GM18868 (cell line): ENCODE measurements at regions not wholly inside any gene's neighbourhood (a gene's known extent, or its start where the extent isn't known, plus 50 kb on each side); places are given as distances from the start of the nearest gene placed in this dataset.
"Not testable (repeated sequence)": the region's sequence is repeated elsewhere in the genome, so short reads cannot be mapped to it uniquely, and the experiment has no call there.

Experiments used
- ATAC-seq: cut with Tn5 transposase; IDR thresholded peaks from one replicate; pipeline ENCODE4 v1.9.1; 2021; ENCODE audit warnings: mild to moderate bottlenecking, moderate library complexity; ENCODE audit not compliant: unreplicated experiment

GRCh38 chr12:38157933-38158401 lies 158.6 kb upstream of the ALG10B start:
- no peak for ATAC-seq

GRCh38 chr12:38158428-38159091 lies 158.0 kb upstream of the ALG10B start:
- ATAC-seq: no peak

- no peak for ATAC-seq
Observed at GRCh38 chr12:38159092-38159551, 157.5 kb upstream of the ALG10B start.

GRCh38 chr12:38159591-38160317 lies 156.8 kb upstream of the ALG10B start:
- no peak for ATAC-seq

- no peak for ATAC-seq
Observed at GRCh38 chr12:38160318-38161122, 156.1 kb upstream of the ALG10B start.

- ATAC-seq: no peak
Observed at GRCh38 chr12:38161123-38162000, 155.2 kb upstream of the ALG10B start.

GRCh38 chr12:38162013-38162412 lies 154.6 kb upstream of the ALG10B start:
- ATAC-seq: no peak

- no peak for ATAC-seq
Observed at GRCh38 chr12:38162708-38163441, 153.7 kb upstream of the ALG10B start.

- ATAC-seq: no peak
Observed at GRCh38 chr12:38163442-38163801, 153.2 kb upstream of the ALG10B start.

- ATAC-seq: no peak
Observed at GRCh38 chr12:38166225-38166624, 150.3 kb upstream of the ALG10B start.

GRCh38 chr12:38175538-38175937 lies 141.0 kb upstream of the ALG10B start:
- no peak for ATAC-seq

GRCh38 chr12:38183617-38184016 lies 133.0 kb upstream of the ALG10B start:
- not testable (repeated sequence) for ATAC-seq

- ATAC-seq: not testable (repeated sequence)
Observed at GRCh38 chr12:38197286-38197685, 119.3 kb upstream of the ALG10B start.

GRCh38 chr12:38201461-38202276 lies 114.9 kb upstream of the ALG10B start:
- ATAC-seq: no peak

GRCh38 chr12:38204831-38205230 lies 111.7 kb upstream of the ALG10B start:
- no peak for ATAC-seq

GRCh38 chr12:38222011-38222410 lies 94.6 kb upstream of the ALG10B start:
- ATAC-seq: no peak

- not testable (repeated sequence) for ATAC-seq
Observed at GRCh38 chr12:38238328-38238727, 78.2 kb upstream of the ALG10B start.

- no peak for ATAC-seq
Observed at GRCh38 chr12:38253778-38254177, 62.8 kb upstream of the ALG10B start.

- no peak for ATAC-seq
Observed at GRCh38 chr12:38258411-38258810, 58.2 kb upstream of the ALG10B start.
